ENCODE measurements at regions not wholly inside any gene's neighbourhood (a gene's known extent, or its start where the extent isn't known, plus 50 kb on each side); places are given as distances from the start of the nearest gene placed in this dataset.

- no peak for TF ChIP-seq EZH2 (IDR thresholded peaks at IDR 0.05; ENCODE audit: borderline replicate concordance)
- no peak for TF ChIP-seq CTCF (IDR thresholded peaks at IDR 0.05; ENCODE audit: poor library complexity)
- no peak for TF ChIP-seq EZH2phosphoT487 (IDR thresholded peaks at IDR 0.05; ENCODE audit: low read depth, severe bottlenecking, unreplicated experiment)
These were observed 777.9 kb downstream of the DACH1 start for GRCh38 chr13:71089056-71089455.

All from hepatocyte (in vitro differentiated cells).